ENCODE measurements at regions not wholly inside any gene's neighbourhood (a gene's known extent, or its start where the extent isn't known, plus 50 kb on each side); places are given as distances from the start of the nearest gene placed in this dataset.
"Not testable (repeated sequence)": the region's sequence is repeated elsewhere in the genome, so short reads cannot be mapped to it uniquely, and the experiment has no call there.

DNA sequence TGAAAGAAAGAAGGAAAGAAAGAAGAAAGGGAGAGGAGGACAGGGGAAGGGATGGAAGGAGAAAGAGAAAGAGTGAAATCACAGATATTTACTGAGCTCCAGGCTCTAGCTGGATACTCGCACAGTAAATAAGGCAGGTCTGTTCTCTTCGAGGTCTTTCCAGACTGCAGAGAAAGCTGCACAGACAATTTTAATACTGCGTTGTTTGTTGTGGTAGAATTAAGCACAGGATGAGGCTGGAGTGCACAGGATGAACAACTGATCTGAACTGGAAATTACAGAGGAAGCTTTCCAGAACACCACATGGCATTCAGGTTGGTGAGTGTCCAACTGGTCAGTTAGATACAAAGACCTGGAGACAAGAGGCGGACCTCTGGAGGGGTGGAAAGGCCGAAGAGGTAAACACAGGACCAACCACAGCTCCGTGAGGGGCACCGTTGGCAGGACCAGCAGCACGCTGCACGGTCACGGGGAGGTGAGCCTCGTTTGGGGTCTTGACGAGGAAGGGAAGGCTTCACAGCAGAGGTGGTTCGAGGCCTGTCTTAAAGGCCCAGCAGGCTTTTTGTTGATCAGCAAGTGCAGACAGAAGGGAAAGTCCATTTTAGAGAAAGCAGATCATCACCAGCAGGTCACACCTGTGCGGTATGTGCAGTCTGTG is 121.7 kb downstream of the ATP6V0E2 start:
- not testable (repeated sequence) for DNase-seq (ENCODE audit: low spot score)

DNA sequence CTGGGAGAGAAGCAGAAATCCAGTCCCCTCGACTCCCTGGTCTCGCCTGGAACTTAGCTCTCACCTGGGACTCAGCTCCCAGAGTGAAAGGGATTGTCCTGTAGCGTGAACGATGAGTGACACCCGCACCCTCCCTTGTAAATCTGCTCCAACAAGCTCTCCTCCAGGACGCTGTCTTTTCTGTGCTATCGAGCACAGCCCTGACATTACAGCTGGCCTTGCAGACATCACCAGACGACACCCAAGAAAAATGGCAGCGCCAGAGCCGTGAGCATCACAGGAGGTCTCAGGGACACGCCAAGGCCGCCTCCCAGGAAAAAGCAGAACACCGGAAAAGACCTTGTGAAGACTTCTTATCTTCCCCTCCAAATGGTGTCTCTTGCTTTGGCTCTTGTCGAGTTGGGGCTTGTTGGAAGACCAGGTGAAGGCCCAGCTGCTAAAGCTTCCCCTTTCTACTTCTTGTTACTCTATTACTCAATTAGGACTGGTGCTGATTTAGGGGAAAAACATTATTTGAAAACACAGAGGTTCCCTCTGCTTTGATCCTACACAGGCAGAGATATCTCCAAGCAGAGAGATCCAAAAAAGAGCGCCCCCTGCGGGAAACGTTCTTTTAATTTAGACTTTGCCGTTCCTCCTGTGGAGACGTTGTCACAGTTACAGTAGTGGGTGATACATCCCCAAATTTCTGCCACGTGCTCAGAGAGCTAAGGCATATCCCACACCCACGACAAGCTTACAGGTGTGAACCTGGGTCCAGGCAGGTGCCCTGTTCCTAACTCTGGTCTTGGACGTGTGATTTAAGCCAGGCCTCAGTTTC is 127.2 kb downstream of the ATP6V0E2 start:
- DNase-seq (ENCODE audit: low spot score), result not testable (repeated sequence)

- peak; percentile 1 for DNase-seq (ENCODE audit: low spot score)
Observed at GRCh38 chr7:150003304-150003810, 129.6 kb downstream of the ATP6V0E2 start.

- DNase-seq (ENCODE audit: low spot score), result not testable (repeated sequence)
Observed at GRCh38 chr7:150003973-150004372, 130.2 kb downstream of the ATP6V0E2 start.

DNA sequence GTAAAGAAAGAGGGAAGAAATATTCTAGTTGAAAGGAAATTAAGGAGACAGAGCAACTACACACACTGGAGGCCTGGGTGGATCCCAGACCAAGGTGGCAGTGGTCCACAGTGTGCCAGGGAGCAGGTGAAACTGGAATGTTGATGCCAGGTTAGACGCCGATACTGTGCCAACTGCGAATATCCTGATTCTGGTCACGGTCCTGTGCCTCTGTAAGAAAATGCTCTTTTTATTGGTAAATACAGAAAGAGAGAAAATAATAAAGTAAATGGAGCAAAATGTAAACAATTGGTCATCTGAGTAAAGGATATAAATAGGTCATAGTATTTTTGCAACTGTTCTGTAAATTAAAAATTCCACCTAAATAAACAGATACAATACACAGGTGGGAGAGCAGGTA is 131.1 kb downstream of the ATP6V0E2 start:
- DNase-seq (ENCODE audit: low spot score), result not testable (repeated sequence)

GRCh38 chr7:150009620-150010303 is 136.0 kb downstream of the ATP6V0E2 start:
- not testable (repeated sequence) for DNase-seq (ENCODE audit: low spot score)

DNA sequence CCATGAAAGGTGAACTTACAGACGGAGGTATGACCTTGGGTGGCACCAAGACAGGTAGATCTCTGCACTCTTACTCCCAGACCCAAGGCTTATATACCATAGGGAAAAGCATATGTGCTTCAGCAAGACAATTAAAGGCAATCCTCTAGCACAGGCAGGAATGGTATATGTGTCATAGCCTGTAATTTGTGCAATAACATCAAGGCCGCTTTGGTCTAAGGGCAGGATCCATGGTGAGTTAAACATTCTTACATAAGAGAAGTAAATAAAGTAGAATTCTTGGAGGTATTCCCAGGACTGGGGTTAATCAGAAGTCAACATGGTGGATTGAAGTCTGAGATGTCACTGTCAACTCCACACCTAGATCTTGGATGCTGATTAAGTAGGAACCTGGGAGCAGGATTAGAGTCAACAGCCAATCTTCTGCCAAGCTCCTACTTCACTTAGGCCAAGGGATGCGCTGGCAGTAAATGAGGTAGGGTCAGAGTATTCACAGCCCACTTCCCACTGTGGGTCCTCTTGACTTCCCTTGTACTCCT is 143.0 kb downstream of the ATP6V0E2 start:
- not testable (repeated sequence) for DNase-seq (ENCODE audit: low spot score)

- DNase-seq (ENCODE audit: low spot score), result not testable (repeated sequence)
Observed at GRCh38 chr7:150020210-150020609, 146.4 kb downstream of the ATP6V0E2 start.

DNA sequence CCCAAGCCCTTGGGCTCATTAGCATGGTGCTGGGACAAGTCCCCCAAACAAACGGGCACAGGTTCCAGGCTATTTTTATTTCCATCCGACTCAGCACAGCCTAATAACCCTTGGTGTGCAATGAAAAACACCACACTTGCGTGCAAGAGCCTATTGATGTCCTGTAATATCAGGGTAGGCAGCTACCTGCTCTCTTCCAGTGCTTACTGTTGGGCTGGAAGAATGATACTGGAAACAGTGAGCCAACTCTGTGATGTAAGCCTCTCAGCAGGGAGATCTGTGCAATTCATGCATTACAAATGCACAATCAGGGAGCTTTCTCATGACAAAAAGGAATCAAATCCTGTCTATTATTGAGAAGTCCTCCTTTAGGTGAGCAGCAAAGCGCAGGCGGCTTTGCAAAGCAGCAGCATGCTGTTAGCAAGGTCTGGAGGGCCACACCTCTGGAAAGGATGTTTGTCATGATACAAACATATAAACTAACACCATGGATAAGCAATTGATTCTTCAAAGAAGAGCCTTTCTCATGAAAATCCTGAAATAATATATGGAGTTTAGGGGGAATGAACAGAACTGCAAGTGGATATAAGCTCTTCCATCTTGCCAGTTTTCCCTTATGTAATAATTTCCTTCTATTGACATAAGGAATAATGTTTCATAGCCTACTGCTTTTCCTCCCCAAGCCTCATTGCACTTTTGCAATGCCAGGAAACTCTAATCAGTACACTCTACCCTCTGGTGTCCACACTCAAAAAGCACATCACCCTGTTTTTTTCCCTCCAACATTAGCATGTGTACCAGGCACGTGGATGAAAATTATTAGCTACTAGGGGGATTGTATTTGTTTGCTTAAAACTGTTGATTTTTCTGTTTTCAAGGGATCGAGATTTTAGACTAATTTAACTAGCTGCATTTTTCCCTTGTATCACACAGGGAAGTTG is 151.1 kb downstream of the ATP6V0E2 start:
- DNase-seq (ENCODE audit: low spot score), result not testable (repeated sequence)

DNA sequence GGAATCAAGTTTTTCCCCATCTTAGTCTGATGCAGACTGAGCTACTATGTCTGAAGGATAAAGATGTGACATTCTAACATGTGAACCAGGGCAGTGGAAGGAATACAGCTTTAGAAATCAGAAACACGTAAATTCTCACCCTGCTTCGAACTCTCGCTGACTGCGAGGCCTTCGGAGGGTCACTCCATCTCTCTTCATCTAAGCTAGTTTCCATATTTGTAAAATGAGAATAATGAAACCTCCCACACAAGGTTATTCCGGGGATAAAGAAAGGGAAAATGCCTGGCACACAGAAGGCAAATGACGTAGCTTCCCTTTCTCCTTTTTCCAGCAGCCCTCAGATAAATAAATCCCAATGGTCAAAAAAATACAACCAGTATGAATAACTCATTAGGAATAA is 152.0 kb downstream of the ATP6V0E2 start:
- not testable (repeated sequence) for DNase-seq (ENCODE audit: low spot score)

GRCh38 chr7:150028344-150029012 is 154.7 kb downstream of the ATP6V0E2 start:
- not testable (repeated sequence) for DNase-seq (ENCODE audit: low spot score)

- not testable (repeated sequence) for DNase-seq (ENCODE audit: low spot score)
Observed at GRCh38 chr7:150029013-150029389, 155.2 kb downstream of the ATP6V0E2 start.

GRCh38 chr7:150031733-150032132 is 158.0 kb downstream of the ATP6V0E2 start:
- not testable (repeated sequence) for DNase-seq (ENCODE audit: low spot score)

DNA sequence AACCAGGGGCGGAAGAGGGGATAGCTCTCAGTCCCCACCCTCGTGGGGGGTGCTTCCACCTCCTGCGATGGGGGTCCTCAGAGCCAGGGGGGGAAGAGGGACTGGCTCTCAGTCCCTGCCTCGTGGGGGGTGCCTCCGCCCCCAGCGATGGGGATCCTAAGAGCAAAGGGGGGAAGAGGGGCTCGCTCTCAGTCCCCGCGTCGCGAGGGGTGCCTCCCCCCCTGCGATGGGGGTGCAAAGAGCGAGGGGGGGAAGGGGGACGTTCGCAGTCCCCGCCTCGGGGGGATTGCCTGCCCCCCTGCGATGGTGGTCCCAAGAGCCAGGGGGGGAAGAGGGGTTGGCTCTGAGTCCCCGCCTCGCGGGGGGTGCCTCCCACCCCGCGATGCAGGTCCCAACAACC is 159.9 kb downstream of the ATP6V0E2 start:
- DNase-seq (ENCODE audit: low spot score), result not testable (repeated sequence)

- not testable (repeated sequence) for DNase-seq (ENCODE audit: low spot score)
Observed at GRCh38 chr7:150035769-150036168, 162.0 kb downstream of the ATP6V0E2 start.

DNA sequence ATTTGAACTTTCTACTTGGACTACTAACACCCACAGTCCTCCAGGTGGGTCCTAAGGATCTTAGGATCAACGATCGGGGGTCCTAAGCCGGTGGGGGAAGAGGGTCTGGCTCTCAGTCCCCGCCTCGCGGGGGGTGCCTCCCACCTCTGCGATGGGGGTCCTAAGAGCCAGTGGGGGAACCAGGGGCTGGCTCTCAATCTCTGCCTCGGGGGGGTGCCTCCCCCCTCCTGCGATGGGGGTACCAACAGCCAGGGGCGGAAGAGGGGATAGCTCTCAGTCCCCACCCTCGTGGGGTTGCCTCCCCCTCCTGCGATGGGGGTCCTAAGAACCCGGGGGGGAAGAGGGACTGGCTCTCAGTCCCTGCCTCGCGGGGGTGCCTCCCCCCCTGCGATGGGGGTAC is 165.3 kb downstream of the ATP6V0E2 start:
- DNase-seq (ENCODE audit: low spot score), result not testable (repeated sequence)

DNA sequence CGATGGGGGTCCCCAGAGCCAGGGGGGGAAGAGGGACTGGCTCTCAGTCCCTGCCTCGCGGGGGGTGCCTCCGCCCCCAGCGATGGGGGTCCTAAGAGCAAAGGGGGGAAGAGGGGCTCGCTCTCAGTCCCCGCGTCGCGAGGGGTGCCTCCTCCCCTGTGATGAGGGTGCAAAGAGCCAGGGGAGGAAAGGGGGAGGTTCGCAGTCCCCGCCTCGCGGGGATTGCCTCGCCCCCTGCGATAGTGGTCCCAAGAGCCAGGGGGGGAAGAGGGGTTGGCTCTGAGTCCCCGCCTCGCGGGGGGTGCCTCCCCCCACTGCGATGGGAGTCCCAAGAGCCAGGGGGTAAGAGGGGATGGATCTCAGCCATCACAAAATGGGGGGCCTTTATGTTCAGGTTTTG is 168.5 kb downstream of the ATP6V0E2 start:
- DNase-seq (ENCODE audit: low spot score), result not testable (repeated sequence)

- peak; percentile 2 for DNase-seq (ENCODE audit: low spot score)
Observed at GRCh38 chr7:150044771-150045170, 171.0 kb downstream of the ATP6V0E2 start.

- DNase-seq (ENCODE audit: low spot score), result not testable (repeated sequence)
Observed at GRCh38 chr7:150045596-150045995, 171.8 kb downstream of the ATP6V0E2 start.
